ENCODE measurements at regions not wholly inside any gene's neighbourhood (a gene's known extent, or its start where the extent isn't known, plus 50 kb on each side); places are given as distances from the start of the nearest gene placed in this dataset.

GRCh38 chr5:124582561-124582840 is 163.9 kb downstream of the ZNF608 start:
- TF ChIP-seq, protein P1, sequence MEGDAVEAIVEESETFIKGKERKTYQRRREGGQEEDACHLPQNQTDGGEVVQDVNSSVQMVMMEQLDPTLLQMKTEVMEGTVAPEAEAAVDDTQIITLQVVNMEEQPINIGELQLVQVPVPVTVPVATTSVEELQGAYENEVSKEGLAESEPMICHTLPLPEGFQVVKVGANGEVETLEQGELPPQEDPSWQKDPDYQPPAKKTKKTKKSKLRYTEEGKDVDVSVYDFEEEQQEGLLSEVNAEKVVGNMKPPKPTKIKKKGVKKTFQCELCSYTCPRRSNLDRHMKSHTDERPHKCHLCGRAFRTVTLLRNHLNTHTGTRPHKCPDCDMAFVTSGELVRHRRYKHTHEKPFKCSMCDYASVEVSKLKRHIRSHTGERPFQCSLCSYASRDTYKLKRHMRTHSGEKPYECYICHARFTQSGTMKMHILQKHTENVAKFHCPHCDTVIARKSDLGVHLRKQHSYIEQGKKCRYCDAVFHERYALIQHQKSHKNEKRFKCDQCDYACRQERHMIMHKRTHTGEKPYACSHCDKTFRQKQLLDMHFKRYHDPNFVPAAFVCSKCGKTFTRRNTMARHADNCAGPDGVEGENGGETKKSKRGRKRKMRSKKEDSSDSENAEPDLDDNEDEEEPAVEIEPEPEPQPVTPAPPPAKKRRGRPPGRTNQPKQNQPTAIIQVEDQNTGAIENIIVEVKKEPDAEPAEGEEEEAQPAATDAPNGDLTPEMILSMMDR (conservative IDR thresholded peaks at IDR 0.05), result no peak
- TF ChIP-seq ZFX (IDR thresholded peaks at IDR 0.05), result no peak
